A549 (cell line): ENCODE measurements at regions not wholly inside any gene's neighbourhood (a gene's known extent, or its start where the extent isn't known, plus 50 kb on each side); places are given as distances from the start of the nearest gene placed in this dataset.

Experiments
- CTCF ChIP-seq: fragments of >200 bp; sonication (Bioruptor Twin); formaldehyde crosslinking; IDR thresholded peaks from 3 replicates; pipeline ENCODE4 v1.5.1; 2016
- POLR2A ChIP-seq: IDR thresholded peaks from 2 replicates; pipeline ENCODE4 v1.6.1; 2012; ENCODE audit warnings: mild to moderate bottlenecking, low read length
- RAD21 ChIP-seq, 2 experiments: fragments of >200 bp in 1 of 2; sonication (Bioruptor Twin) in 1 of 2; formaldehyde crosslinking in 1 of 2; IDR thresholded peaks in 1 of 2; conservative IDR thresholded peaks in 1 of 2; 2 replicates in 1 of 2; 3 replicates in 1 of 2; pipeline ENCODE4 v1.6.1; 2012 to 2018; ENCODE audit warnings: inconsistent platforms in 1 of 2
- RFX5 ChIP-seq: fragments of 450-650 bp; IDR thresholded peaks from 2 replicates; pipeline ENCODE4 v1.7.1; 2014; ENCODE audit warnings: antibody characterized with exemption, mild to moderate bottlenecking, moderate library complexity
- SMC3 ChIP-seq: fragments of >200 bp; sonication (Bioruptor Twin); formaldehyde crosslinking; IDR thresholded peaks from 3 replicates; pipeline ENCODE4 v1.6.1; 2018; ENCODE audit warnings: inconsistent platforms
- USF2 ChIP-seq: fragments of 450-650 bp; IDR thresholded peaks from 2 replicates; pipeline ENCODE4 v1.6.1; 2014; ENCODE audit warnings: antibody characterized with exemption

GRCh38 chr2:128414351-128414750 is 95.7 kb upstream of the HS6ST1 start:
- no peak for TF ChIP-seq RFX5
- TF ChIP-seq SMC3, result no peak
- TF ChIP-seq RAD21 (conservative IDR thresholded peaks at IDR 0.05 in 1 of 2, IDR thresholded peaks at IDR 0.05 in 1 of 2), result no peak
- no peak for TF ChIP-seq CTCF
- TF ChIP-seq USF2, result no peak
- TF ChIP-seq POLR2A, result no peak
